Stimulated activated memory B cell treated with anti-CD40 and anti-IgM and Interleukin-4, amounts not matched to agents 10 μg/mL and 1 μg/mL and 100 μg/mL, for 72 hours (primary cell): ENCODE measurements at regions not wholly inside any gene's neighbourhood (a gene's known extent, or its start where the extent isn't known, plus 50 kb on each side); places are given as distances from the start of the nearest gene placed in this dataset.
A peak's percentile ranks its signal among the peaks of the same experiment; 100 is the strongest.

Source experiments
- ATAC-seq: fragments of 150-1000 bp; cut with Tn5 transposase; 2 replicates; pipeline ENCODE4 v1.10.0; 2021
- H3K27ac Mint-ChIP-seq: one replicate; pipeline ENCODE4 v1.8.0; 2022; ENCODE audit warnings: mild to moderate bottlenecking, mixed read lengths
- H3K27me3 Mint-ChIP-seq: one replicate; pipeline ENCODE4 v1.8.0; 2022; ENCODE audit warnings: mixed read lengths
- H3K36me3 Mint-ChIP-seq: one replicate; pipeline ENCODE4 v1.8.0; 2022; ENCODE audit warnings: mixed read lengths
- H3K4me1 Mint-ChIP-seq: one replicate; pipeline ENCODE4 v1.8.0; 2022; ENCODE audit warnings: mixed read lengths
- H3K4me3 Mint-ChIP-seq: one replicate; pipeline ENCODE4 v1.8.0; 2022; ENCODE audit warnings: mild to moderate bottlenecking, moderate library complexity, mixed read lengths
- H3K9me3 Mint-ChIP-seq: one replicate; pipeline ENCODE4 v1.8.0; 2022; ENCODE audit warnings: mixed read lengths

GRCh38 chr9:89768051-89768450, 163.2 kb downstream of the GADD45G start:
- Mint-ChIP-seq H3K4me1 (peaks cover 15% of the 10 kb centered on the region), H3K9me3 (no peaks in the 10 kb centered on the region), H3K27me3 (no peaks in the 10 kb centered on the region), H3K4me3 (no peak overlapping the region), H3K36me3 (no peaks in the 10 kb centered on the region), H3K27ac (no peak overlapping the region)
- no peak for ATAC-seq

GRCh38 chr9:89768650-89769071, 163.8 kb downstream of the GADD45G start:
- Mint-ChIP-seq H3K27me3 (no peaks in the 10 kb centered on the region), H3K4me1 (peaks cover 15% of the 10 kb centered on the region), H3K9me3 (no peaks in the 10 kb centered on the region), H3K36me3 (no peaks in the 10 kb centered on the region), H3K4me3 (no peak overlapping the region), H3K27ac (no peak overlapping the region)
- ATAC-seq, result no peak

- Mint-ChIP-seq H3K36me3 (no peaks in the 10 kb centered on the region), H3K27ac (no peak overlapping the region), H3K4me1 (peaks cover 15% of the 10 kb centered on the region), H3K4me3 (no peak overlapping the region), H3K27me3 (no peaks in the 10 kb centered on the region), H3K9me3 (no peaks in the 10 kb centered on the region)
- ATAC-seq, result peak; percentile 55
Measured at GRCh38 chr9:89770531-89771174, 165.8 kb downstream of the GADD45G start.

DNA sequence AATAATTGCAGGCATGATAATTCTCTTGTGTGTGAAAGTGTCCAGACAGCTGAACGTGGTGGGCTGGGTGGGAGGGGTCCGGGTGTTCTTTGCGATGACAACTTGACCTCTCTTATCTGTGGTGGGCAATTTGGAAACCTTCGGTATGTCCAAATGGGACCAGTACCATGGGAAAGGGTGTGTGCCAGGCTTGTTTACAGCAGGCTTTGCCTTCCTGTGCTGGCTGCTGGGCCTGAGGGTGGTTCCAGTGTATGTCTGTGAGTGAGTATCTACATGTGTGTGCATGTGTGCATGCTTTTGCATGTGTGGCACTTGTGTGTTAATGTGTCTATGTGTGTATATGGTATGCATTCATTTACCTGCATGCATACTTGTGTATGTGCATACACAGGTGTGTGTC, 166.4 kb downstream of the GADD45G start:
- Mint-ChIP-seq H3K4me3 (no peak overlapping the region), H3K27ac (no peak overlapping the region), H3K4me1 (peaks cover 15% of the 10 kb centered on the region), H3K9me3 (no peaks in the 10 kb centered on the region), H3K27me3 (no peaks in the 10 kb centered on the region), H3K36me3 (no peaks in the 10 kb centered on the region)
- no peak for ATAC-seq

GRCh38 chr9:89773170-89773569, 168.4 kb downstream of the GADD45G start:
- H3K27me3 Mint-ChIP-seq, result peaks cover 9% of the 10 kb centered on the region
- no peaks in the 10 kb centered on the region for H3K36me3 Mint-ChIP-seq
- peaks cover 15% of the 10 kb centered on the region for H3K4me1 Mint-ChIP-seq
- no peak overlapping the region for H3K4me3 Mint-ChIP-seq
- H3K27ac Mint-ChIP-seq, result no peak overlapping the region
- no peak for ATAC-seq
- no peaks in the 10 kb centered on the region for H3K9me3 Mint-ChIP-seq

- Mint-ChIP-seq H3K27me3 (peaks cover 9% of the 10 kb centered on the region), H3K9me3 (no peaks in the 10 kb centered on the region), H3K27ac (no peak overlapping the region), H3K4me3 (no peak overlapping the region), H3K4me1 (peaks cover 15% of the 10 kb centered on the region), H3K36me3 (no peaks in the 10 kb centered on the region)
- no peak for ATAC-seq
Measured at GRCh38 chr9:89774858-89775370, 170.1 kb downstream of the GADD45G start.

DNA sequence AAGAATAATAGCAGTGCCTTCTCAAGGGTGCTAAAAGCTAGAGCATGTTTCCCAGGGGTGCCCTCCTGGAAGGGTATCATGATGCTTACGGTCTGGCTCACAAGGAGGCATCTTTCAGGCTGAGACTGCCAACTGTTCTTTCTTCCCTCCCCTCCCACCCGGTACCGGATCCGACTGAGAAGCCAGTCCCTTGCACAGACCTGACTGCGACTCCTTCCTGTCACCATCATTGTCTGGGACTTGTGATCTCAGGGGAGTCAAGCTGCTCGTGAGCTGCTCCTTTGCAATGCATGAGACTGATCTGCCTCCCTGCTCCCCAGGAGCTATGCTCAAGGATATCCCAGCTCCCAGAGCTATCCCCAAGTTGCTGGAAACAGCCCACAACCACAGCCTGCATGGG, 170.8 kb downstream of the GADD45G start:
- Mint-ChIP-seq H3K27me3 (peaks cover 9% of the 10 kb centered on the region), H3K36me3 (no peaks in the 10 kb centered on the region), H3K9me3 (no peaks in the 10 kb centered on the region), H3K27ac (no peak overlapping the region), H3K4me3 (no peak overlapping the region), H3K4me1 (peaks cover 10% of the 10 kb centered on the region)
- ATAC-seq, result no peak

DNA sequence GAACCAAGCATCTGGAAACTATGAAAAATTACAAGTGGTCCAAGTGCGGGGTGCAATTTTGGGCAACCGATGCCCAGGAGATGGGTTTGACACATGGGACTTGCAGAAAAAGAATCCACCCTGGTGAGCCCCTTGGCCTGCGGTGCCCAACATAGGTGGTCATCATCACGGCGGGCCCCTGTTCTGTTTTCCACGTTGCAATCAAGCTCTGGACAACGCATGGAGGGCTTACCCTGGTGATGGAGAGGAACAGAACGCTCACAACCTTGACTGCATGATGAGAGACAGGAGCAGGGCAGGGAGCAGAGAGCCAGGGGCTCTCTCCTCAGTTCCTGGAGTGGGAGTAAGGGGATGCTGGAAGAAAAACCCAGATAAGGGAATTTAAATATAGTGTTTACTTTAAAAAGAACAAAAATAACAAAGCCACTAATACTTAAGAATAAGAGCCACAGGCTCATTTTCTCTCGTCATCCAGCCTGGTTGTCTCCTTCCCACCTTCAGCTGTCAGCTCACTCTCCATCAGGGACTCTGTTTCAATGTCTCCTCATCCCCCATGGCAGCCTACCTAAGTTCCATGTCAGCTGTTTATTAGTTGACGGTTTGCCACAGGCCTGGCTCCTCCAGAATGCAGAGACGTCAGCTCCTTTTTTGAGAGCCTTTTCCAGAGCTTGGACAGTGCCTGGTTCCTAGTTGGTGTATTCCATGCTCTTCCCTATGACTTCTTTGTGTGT, 172.1 kb downstream of the GADD45G start:
- Mint-ChIP-seq H3K9me3 (no peaks in the 10 kb centered on the region), H3K36me3 (no peaks in the 10 kb centered on the region), H3K27ac (no peak overlapping the region), H3K27me3 (peaks cover 9% of the 10 kb centered on the region), H3K4me3 (no peak overlapping the region), H3K4me1 (peaks cover 12% of the 10 kb centered on the region)
- ATAC-seq, result no peak

GRCh38 chr9:89777544-89777943, 172.7 kb downstream of the GADD45G start:
- Mint-ChIP-seq H3K9me3 (no peaks in the 10 kb centered on the region), H3K4me1 (peaks cover 18% of the 10 kb centered on the region), H3K27ac (no peak overlapping the region), H3K4me3 (no peak overlapping the region), H3K36me3 (no peaks in the 10 kb centered on the region), H3K27me3 (peaks cover 9% of the 10 kb centered on the region)
- no peak for ATAC-seq

DNA sequence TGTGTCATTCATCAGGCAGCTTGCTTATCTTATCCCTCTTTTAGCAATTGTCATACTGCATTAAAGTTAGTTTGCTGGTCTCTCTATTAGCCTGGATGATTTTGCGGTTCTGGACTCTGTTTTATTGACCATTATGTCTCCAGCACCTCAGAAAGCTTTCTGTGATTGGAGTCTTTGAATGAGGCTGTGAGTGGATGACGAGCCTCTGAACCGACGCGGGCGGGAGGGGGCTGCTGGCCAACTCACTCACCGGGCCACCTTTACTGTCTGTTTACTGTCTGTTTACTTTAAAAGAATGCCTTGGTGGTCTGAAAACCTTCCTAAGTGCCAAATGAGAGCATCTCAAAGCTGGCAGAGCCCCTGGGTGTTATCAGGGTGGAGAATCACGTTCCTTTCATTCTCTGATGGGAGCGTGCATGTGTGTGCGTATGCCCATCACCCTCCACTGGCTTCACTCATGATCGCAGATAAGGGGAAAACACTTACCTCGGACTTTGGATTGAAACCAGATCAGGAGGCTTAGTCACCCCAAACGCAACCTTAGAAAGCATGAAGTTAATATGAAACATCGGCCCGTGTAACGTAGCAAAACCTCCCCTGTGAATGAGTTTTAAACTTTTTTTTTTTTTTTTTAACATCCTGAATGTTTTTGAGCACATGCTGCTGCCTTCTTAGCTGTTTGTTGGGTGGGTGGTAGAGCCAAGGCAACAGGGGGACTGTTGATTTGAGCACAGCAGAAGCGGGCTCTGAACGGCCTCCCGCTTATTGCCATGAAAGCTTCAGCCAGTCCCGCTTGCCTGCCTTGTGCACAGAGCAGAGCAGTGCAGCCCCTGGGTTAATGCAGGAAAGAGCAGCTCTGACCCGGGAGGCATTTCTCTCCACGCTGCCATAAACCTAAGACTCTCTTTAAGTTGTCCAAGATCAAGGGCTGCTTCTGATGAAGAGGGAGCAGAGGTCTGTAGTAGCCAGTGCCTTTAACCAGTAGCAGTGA, 173.6 kb downstream of the GADD45G start:
- no peak for ATAC-seq
- Mint-ChIP-seq H3K4me1 (peaks cover 19% of the 10 kb centered on the region), H3K9me3 (no peaks in the 10 kb centered on the region), H3K36me3 (no peaks in the 10 kb centered on the region), H3K27ac (no peak overlapping the region), H3K4me3 (no peak overlapping the region), H3K27me3 (peaks cover 9% of the 10 kb centered on the region)

GRCh38 chr9:89779405-89780203, 174.8 kb downstream of the GADD45G start:
- Mint-ChIP-seq H3K4me3 (no peak overlapping the region), H3K9me3 (no peaks in the 10 kb centered on the region), H3K36me3 (no peaks in the 10 kb centered on the region), H3K27me3 (peaks cover 9% of the 10 kb centered on the region), H3K27ac (no peak overlapping the region), H3K4me1 (peaks cover 19% of the 10 kb centered on the region)
- no peak for ATAC-seq

- Mint-ChIP-seq H3K4me1 (peaks cover 19% of the 10 kb centered on the region), H3K27me3 (peaks cover 9% of the 10 kb centered on the region), H3K4me3 (no peak overlapping the region), H3K9me3 (no peaks in the 10 kb centered on the region), H3K27ac (peak overlapping the region; percentile 64), H3K36me3 (no peaks in the 10 kb centered on the region)
- ATAC-seq, result no peak
Measured at GRCh38 chr9:89780959-89781358, 176.1 kb downstream of the GADD45G start.

GRCh38 chr9:89781838-89782540, 177.2 kb downstream of the GADD45G start:
- Mint-ChIP-seq H3K4me1 (peaks cover 19% of the 10 kb centered on the region), H3K9me3 (no peaks in the 10 kb centered on the region), H3K27me3 (peaks cover 9% of the 10 kb centered on the region), H3K4me3 (no peak overlapping the region), H3K36me3 (no peaks in the 10 kb centered on the region), H3K27ac (peak overlapping the region; percentile 64)
- ATAC-seq, result peak; percentile 97

DNA sequence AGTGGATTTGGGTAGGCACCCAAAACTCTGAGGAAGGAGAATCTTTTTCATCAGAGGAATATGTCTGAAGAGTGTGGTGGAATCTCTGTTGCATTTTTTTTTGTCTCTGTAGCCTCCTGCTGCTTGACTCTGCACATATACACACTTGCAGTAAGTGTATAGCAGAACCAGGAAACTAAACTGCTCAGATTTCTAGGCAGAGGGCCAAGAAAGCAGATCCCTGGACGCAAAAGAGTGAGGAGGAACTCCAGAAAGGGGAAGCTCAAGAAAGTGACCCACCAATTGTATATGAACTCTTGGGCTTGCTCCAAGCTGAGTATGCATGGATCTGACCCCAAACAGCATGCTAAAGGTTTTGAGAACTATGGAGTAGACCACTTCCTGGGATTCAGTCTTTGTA, 181.8 kb downstream of the GADD45G start:
- Mint-ChIP-seq H3K9me3 (no peaks in the 10 kb centered on the region), H3K36me3 (no peaks in the 10 kb centered on the region), H3K4me1 (peaks cover 10% of the 10 kb centered on the region), H3K27me3 (no peaks in the 10 kb centered on the region), H3K27ac (no peak overlapping the region), H3K4me3 (no peak overlapping the region)
- ATAC-seq, result no peak
